ENCODE measurements at regions not wholly inside any gene's neighbourhood (a gene's known extent, or its start where the extent isn't known, plus 50 kb on each side); places are given as distances from the start of the nearest gene placed in this dataset.

GRCh38 chr16:9695152-9695551, 487.1 kb downstream of the GRIN2A start:
- H3K4me3 ChIP-seq (replicated peaks in 1 of 2; ENCODE audit: low read depth in 2 of 2, low read length in 2 of 2): no peak overlapping the region
- no peak for DNase-seq (ENCODE audit: low read depth in 2 of 2)
- TF ChIP-seq CTCF (IDR thresholded peaks at IDR 0.05; ENCODE audit: low read depth, low read length): no peak
